H1 (cell line): ENCODE measurements at regions not wholly inside any gene's neighbourhood (a gene's known extent, or its start where the extent isn't known, plus 50 kb on each side); places are given as distances from the start of the nearest gene placed in this dataset.

ENCODE experiments used
- CTCF ChIA-PET: fragments of 300-600 bp; sonication (Branson Sonifier 250); formaldehyde crosslinking; loops from one replicate; lab custom pipeline; 2021; ENCODE audit not compliant: partially characterized antibody; lab: Charles Lee
- POLR2A ChIA-PET: fragments of 300-600 bp; sonication (Branson Sonifier 250); formaldehyde crosslinking; loops from one replicate; lab custom pipeline; 2021; ENCODE audit warnings: inconsistent platforms; ENCODE audit not compliant: partially characterized antibody; lab: Charles Lee
- DNase-seq, 2 experiments: peaks; one replicate each; pipeline versions ENCODE4 v3.0.0 to v3.0.0-alpha.2; 2010 to 2022; ENCODE audit warnings: low spot score in 2 of 2, low read depth in 1 of 2, mixed read lengths in 1 of 2
- FAIRE-seq: peaks from 2 replicates; lab custom pipeline; 2011; peaks lifted over from hg19 to GRCh38; lab: Jason Lieb, UNC
- H2AFZ ChIP-seq: 2 replicates; pipeline ENCODE4 v1.8.1; 2012; ENCODE audit warnings: low read length, inconsistent platforms
- H2AK5ac ChIP-seq: 2 replicates; pipeline ENCODE4 v1.6.1; 2013; ENCODE audit warnings: low read depth, low read length
- H2BK120ac ChIP-seq: replicated peaks from 2 replicates; pipeline ENCODE3; 2013; ENCODE audit warnings: low read depth, low read length, inconsistent platforms
- H2BK12ac ChIP-seq: 2 replicates; pipeline ENCODE4 v1.6.1; 2013; ENCODE audit warnings: low read depth, low read length
- H2BK15ac ChIP-seq: 2 replicates; pipeline ENCODE4 v1.6.1; 2013; ENCODE audit warnings: low read length
- H2BK20ac ChIP-seq: 2 replicates; pipeline ENCODE4 v1.6.1; 2013; ENCODE audit warnings: low read length
- H2BK5ac ChIP-seq: 2 replicates; pipeline ENCODE4 v1.6.1; 2013; ENCODE audit warnings: low read depth, low read length
- H3K14ac ChIP-seq: 2 replicates; pipeline ENCODE4 v1.6.1; 2013; ENCODE audit warnings: inconsistent platforms; ENCODE audit not compliant: insufficient read length
- H3K18ac ChIP-seq: 2 replicates; pipeline ENCODE4 v1.6.1; 2013; ENCODE audit warnings: low read length; ENCODE audit errors: extremely low read depth
- H3K23ac ChIP-seq: 2 replicates; pipeline ENCODE4 v1.6.1; 2013; ENCODE audit warnings: inconsistent platforms; ENCODE audit not compliant: insufficient read length
- H3K23me2 ChIP-seq: 2 replicates; pipeline ENCODE4 v1.6.1; 2013; ENCODE audit warnings: low read depth, low read length
- H3K27ac ChIP-seq: 2 replicates; pipeline ENCODE4 v1.6.1; 2011; ENCODE audit warnings: low read depth, low read length, inconsistent platforms
- H3K27me3 ChIP-seq, 4 experiments: replicated peaks in 1 of 4; 1 replicate in 1 of 4; 2 replicates in 3 of 4; pipeline versions ENCODE4 v1.6.1 to v1.8.1; 2011 to 2013; ENCODE audit warnings: low read length in 3 of 4, mild to moderate bottlenecking in 3 of 4, inconsistent platforms in 2 of 4, mixed read lengths in 2 of 4, moderate library complexity in 1 of 4; ENCODE audit not compliant: control insufficient read depth in 3 of 4, insufficient read depth in 3 of 4; ENCODE audit errors: extremely low read depth in 1 of 4
- H3K36me3 ChIP-seq, 4 experiments: 2 replicates each; pipeline versions ENCODE4 v1.6.1 to v1.8.1; 2011 to 2013; ENCODE audit warnings: mild to moderate bottlenecking in 4 of 4, low read length in 3 of 4, moderate library complexity in 2 of 4, control low read depth in 1 of 4, inconsistent platforms in 1 of 4; ENCODE audit not compliant: insufficient read depth in 4 of 4, control insufficient read depth in 2 of 4
- H3K4ac ChIP-seq: replicated peaks from 2 replicates; pipeline ENCODE3; 2013; ENCODE audit warnings: low read length, low read depth, mixed read lengths, inconsistent platforms; ENCODE audit not compliant: insufficient read length
- H3K4me1 ChIP-seq, 4 experiments: replicated peaks in 1 of 4; 1 replicate in 1 of 4; 2 replicates in 3 of 4; pipeline versions ENCODE4 v1.6.1 to v1.8.1; 2011 to 2013; ENCODE audit warnings: low read length in 3 of 4, inconsistent platforms in 2 of 4, mixed read lengths in 1 of 4; ENCODE audit not compliant: insufficient read depth in 4 of 4, control insufficient read depth in 3 of 4
- H3K4me2 ChIP-seq, 2 experiments: 2 replicates each; pipeline versions ENCODE4 v1.6.1 to v1.8.1; 2011 to 2013; ENCODE audit warnings: low read depth in 2 of 2, low read length in 2 of 2, control low read depth in 1 of 2, inconsistent platforms in 1 of 2, mild to moderate bottlenecking in 1 of 2; ENCODE audit not compliant: insufficient read depth in 1 of 2
- H3K4me3 ChIP-seq, 4 experiments: fragments of 200-600, 300-600 bp in 1 of 4; sonication (generic), shearing (Covaris generic), sonication (Bioruptor Twin) in 1 of 4; 2 replicates each; pipeline versions ENCODE4 v1.5.1 to v1.8.1; 2011 to 2016; ENCODE audit warnings: low read length in 4 of 4, low read depth in 3 of 4, control low read depth in 2 of 4, inconsistent platforms in 2 of 4, mild to moderate bottlenecking in 2 of 4, mixed read lengths in 1 of 4, moderate library complexity in 1 of 4; ENCODE audit not compliant: insufficient read depth in 2 of 4; ENCODE audit errors: extremely low read depth in 1 of 4
- H3K56ac ChIP-seq: replicated peaks from 2 replicates; pipeline ENCODE3; 2013; ENCODE audit warnings: low read depth, mild to moderate bottlenecking, mixed read lengths, low read length, inconsistent platforms; ENCODE audit not compliant: insufficient read length
- H3K79me1 ChIP-seq: 2 replicates; pipeline ENCODE4 v1.6.1; 2013; ENCODE audit warnings: low read depth, low read length, control low read depth
- H3K79me2 ChIP-seq, 2 experiments: 2 replicates each; pipeline versions ENCODE4 v1.6.1 to v1.8.1; 2012 to 2013; ENCODE audit warnings: low read length in 2 of 2, mild to moderate bottlenecking in 2 of 2, inconsistent platforms in 1 of 2; ENCODE audit not compliant: insufficient read depth in 2 of 2, control insufficient read depth in 1 of 2
- H3K9ac ChIP-seq, 4 experiments: replicated peaks in 1 of 4; 1 replicate in 1 of 4; 2 replicates in 3 of 4; pipeline versions ENCODE4 v1.6.1 to v1.8.1; 2011 to 2013; ENCODE audit warnings: low read depth in 3 of 4, low read length in 3 of 4, control low read depth in 2 of 4, mild to moderate bottlenecking in 2 of 4, moderate library complexity in 2 of 4, inconsistent platforms in 1 of 4; ENCODE audit errors: extremely low read depth in 1 of 4
- H3K9me3 ChIP-seq, 2 experiments: 2 replicates each; pipeline versions ENCODE4 v1.6.1 to v1.8.1; 2012 to 2013; ENCODE audit warnings: mild to moderate bottlenecking in 2 of 2, moderate library complexity in 2 of 2, control low read depth in 1 of 2, inconsistent platforms in 1 of 2, low read depth in 1 of 2, low read length in 1 of 2, mixed read lengths in 1 of 2; ENCODE audit not compliant: insufficient read depth in 2 of 2
- H4K20me1 ChIP-seq, 2 experiments: replicated peaks in 1 of 2; 2 replicates each; pipeline versions ENCODE3 to v1.8.1; 2011 to 2013; ENCODE audit warnings: inconsistent platforms in 2 of 2, low read length in 2 of 2, mild to moderate bottlenecking in 1 of 2; ENCODE audit not compliant: insufficient read depth in 2 of 2, control insufficient read depth in 1 of 2
- H4K5ac ChIP-seq: 2 replicates; pipeline ENCODE4 v1.6.1; 2013; ENCODE audit warnings: low read length, low read depth, mixed read lengths, inconsistent platforms; ENCODE audit not compliant: insufficient read length
- H4K8ac ChIP-seq: 2 replicates; pipeline ENCODE4 v1.8.0; 2013; ENCODE audit warnings: mild to moderate bottlenecking, moderate library complexity, low read length, inconsistent platforms; ENCODE audit not compliant: insufficient read depth; ENCODE audit errors: extremely low read depth
- H4K91ac ChIP-seq: replicated peaks from 2 replicates; pipeline ENCODE3; 2013; ENCODE audit warnings: low read length, mixed read lengths, inconsistent platforms; ENCODE audit not compliant: insufficient read length
- ZNF274 ChIP-seq: IDR thresholded peaks from 2 replicates; pipeline ENCODE4 v1.7.0; 2012; ENCODE audit warnings: low read length, borderline replicate concordance; ENCODE audit errors: extremely low read depth
- WGBS, 2 experiments: shearing (Covaris generic) in 1 of 2; methylation state at CpG; one replicate each; pipeline versions ENCODE4 v1.1.6 to v1.1.7; 2013 to 2015; ENCODE audit warnings: low lambda C conversion rate in 2 of 2, mixed read lengths in 2 of 2, inconsistent platforms in 1 of 2, low coverage in 1 of 2, missing lambda C conversion rate in 1 of 2; ENCODE audit not compliant: insufficient replicate concordance in 2 of 2, insufficient coverage in 1 of 2, insufficient read length in 1 of 2; ENCODE audit errors: extremely low coverage in 1 of 2, missing lambda C conversion rate in 1 of 2; 5-methylcytosine and 5-hydroxymethylcytosine counted together
- TF ChIP-seq, protein P1 (sequence below), 3 experiments: IDR thresholded peaks; 1 replicate in 2 of 3; 2 replicates in 1 of 3; pipeline versions ENCODE4 v1.5.1 to v1.6.1; 2011; ENCODE audit warnings: low read length in 3 of 3, mild to moderate bottlenecking in 3 of 3, inconsistent platforms in 2 of 3, low read depth in 1 of 3, moderate library complexity in 1 of 3; ENCODE audit not compliant: insufficient read depth in 1 of 3; ENCODE audit errors: control extremely low read depth in 1 of 3

GRCh38 chr3:159668990-159669476, 319.6 kb upstream of the IL12A start:
- no peak overlapping the region for H2AFZ ChIP-seq
- H4K5ac ChIP-seq, result no peak overlapping the region
- no peak for FAIRE-seq
- H3K18ac ChIP-seq, result no peak overlapping the region
- POLR2A ChIA-PET, result no interaction called here
- no peak for DNase-seq
- H2BK5ac ChIP-seq, result no peak overlapping the region
- H3K4ac ChIP-seq, result no peak overlapping the region
- H2BK120ac ChIP-seq, result no peak overlapping the region
- no peak overlapping the region for H4K91ac ChIP-seq
- CTCF ChIA-PET, result interaction anchor here (0.9 kb wide), 1 partner anchor 762 kb away, joined by 3 read pairs; no protein-coding TSS in a partner anchor
- H2AK5ac ChIP-seq, result no peak overlapping the region
- no peaks in the 10 kb centered on the region for H3K36me3 ChIP-seq
- no peak overlapping the region for H2BK15ac ChIP-seq
- no peak overlapping the region for H4K8ac ChIP-seq
- H3K56ac ChIP-seq, result no peak overlapping the region
- H3K4me1 ChIP-seq, result peaks cover 0 to 4% (median 1%) of the 10 kb centered on the region in 4 experiments; a peak in 2 of 7 replicates
- no peak overlapping the region for H2BK20ac ChIP-seq
- no peak overlapping the region for H3K14ac ChIP-seq
- H3K79me1 ChIP-seq, result no peaks in the 10 kb centered on the region
- WGBS, 2 experiments, result 92% methylated on average over 8 of the region's 8 CpGs; no CpG with 5 or more reads in 1 of the 2 experiments
- no peaks in the 10 kb centered on the region for H3K27me3 ChIP-seq
- H3K9ac ChIP-seq, result no peak overlapping the region
- no peak overlapping the region for H3K4me2 ChIP-seq
- no peak overlapping the region for H3K27ac ChIP-seq
- H3K23me2 ChIP-seq, result no peaks in the 10 kb centered on the region
- no peaks in the 10 kb centered on the region for H3K79me2 ChIP-seq
- H3K9me3 ChIP-seq, result no peaks in the 10 kb centered on the region
- no peaks in the 10 kb centered on the region for H4K20me1 ChIP-seq
- no peak overlapping the region for H2BK12ac ChIP-seq
- H3K23ac ChIP-seq, result no peak overlapping the region
- no peak overlapping the region for H3K4me3 ChIP-seq
- TF ChIP-seq, protein P1, sequence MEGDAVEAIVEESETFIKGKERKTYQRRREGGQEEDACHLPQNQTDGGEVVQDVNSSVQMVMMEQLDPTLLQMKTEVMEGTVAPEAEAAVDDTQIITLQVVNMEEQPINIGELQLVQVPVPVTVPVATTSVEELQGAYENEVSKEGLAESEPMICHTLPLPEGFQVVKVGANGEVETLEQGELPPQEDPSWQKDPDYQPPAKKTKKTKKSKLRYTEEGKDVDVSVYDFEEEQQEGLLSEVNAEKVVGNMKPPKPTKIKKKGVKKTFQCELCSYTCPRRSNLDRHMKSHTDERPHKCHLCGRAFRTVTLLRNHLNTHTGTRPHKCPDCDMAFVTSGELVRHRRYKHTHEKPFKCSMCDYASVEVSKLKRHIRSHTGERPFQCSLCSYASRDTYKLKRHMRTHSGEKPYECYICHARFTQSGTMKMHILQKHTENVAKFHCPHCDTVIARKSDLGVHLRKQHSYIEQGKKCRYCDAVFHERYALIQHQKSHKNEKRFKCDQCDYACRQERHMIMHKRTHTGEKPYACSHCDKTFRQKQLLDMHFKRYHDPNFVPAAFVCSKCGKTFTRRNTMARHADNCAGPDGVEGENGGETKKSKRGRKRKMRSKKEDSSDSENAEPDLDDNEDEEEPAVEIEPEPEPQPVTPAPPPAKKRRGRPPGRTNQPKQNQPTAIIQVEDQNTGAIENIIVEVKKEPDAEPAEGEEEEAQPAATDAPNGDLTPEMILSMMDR (IDR thresholded peaks at IDR 0.05; ENCODE audit: control extremely low read depth in 1 of 3, insufficient read depth in 1 of 3, low read depth in 1 of 3, low read length in 3 of 3), result no peak
- TF ChIP-seq ZNF274, result no peak
